AG04449 (cell line): ENCODE measurements at regions not wholly inside any gene's neighbourhood (a gene's known extent, or its start where the extent isn't known, plus 50 kb on each side); places are given as distances from the start of the nearest gene placed in this dataset.

Experiments
- CTCF ChIA-PET: fragments of 350-600 bp; formaldehyde crosslinking; extraction: SDS; loops from one replicate; lab custom pipeline; 2021; ENCODE audit warnings: antibody characterized with exemption; lab: Yijun Ruan, JAX
- POLR2A ChIA-PET: fragments of 400-600, 350-600 bp; formaldehyde crosslinking; extraction: SDS; loops from one replicate; lab custom pipeline; 2020; ENCODE audit warnings: antibody characterized with exemption, inconsistent platforms; lab: Yijun Ruan, JAX
- DNase-seq: peaks from one replicate; pipeline ENCODE4 v3.0.0-alpha.2; 2010; ENCODE audit warnings: low read depth, low spot score
- H3K4me3 ChIP-seq: 2 replicates; pipeline ENCODE4 v1.5.1; 2011; ENCODE audit warnings: low read depth, mild to moderate bottlenecking, control low read depth, low read length
- CTCF ChIP-seq: IDR thresholded peaks from one replicate; pipeline ENCODE4 v1.5.1; 2011; ENCODE audit warnings: mild to moderate bottlenecking, moderate library complexity, low read length, control low read depth, inconsistent platforms; ENCODE audit not compliant: insufficient read depth; ENCODE audit errors: missing control alignments

- POLR2A ChIA-PET, result no interaction called here
- CTCF ChIA-PET, result interaction anchor here (1.0 kb wide), 1 partner anchor 593 kb away, joined by 3 read pairs; no protein-coding TSS in a partner anchor
- no peak for TF ChIP-seq CTCF
- DNase-seq, result no peak
- no peak overlapping the region for H3K4me3 ChIP-seq
Measured at GRCh38 chr4:85154591-85154990, 188.1 kb upstream of the WDFY3 start.

GRCh38 chr4:85165808-85166207 lies 199.3 kb upstream of the WDFY3 start:
- POLR2A ChIA-PET, result no interaction called here
- no peak overlapping the region for H3K4me3 ChIP-seq
- TF ChIP-seq CTCF, result no peak
- no peak for DNase-seq
- CTCF ChIA-PET, result interaction anchor here (0.7 kb wide), 1 partner anchor 18 kb away, joined by 5 read pairs; no protein-coding TSS in a partner anchor

- POLR2A ChIA-PET, result no interaction called here
- TF ChIP-seq CTCF, result no peak
- H3K4me3 ChIP-seq, result no peak overlapping the region
- CTCF ChIA-PET, result no interaction called here
- no peak for DNase-seq
Measured at GRCh38 chr4:85166318-85166717, 199.8 kb upstream of the WDFY3 start.

GRCh38 chr4:85168234-85168834 lies 201.8 kb upstream of the WDFY3 start:
- POLR2A ChIA-PET, result no interaction called here
- CTCF ChIA-PET, result interaction anchor here (1.1 kb wide), 1 partner anchor 20 kb away, joined by 4 read pairs; no protein-coding TSS in a partner anchor

GRCh38 chr4:85170241-85170640 lies 203.8 kb upstream of the WDFY3 start:
- POLR2A ChIA-PET, result no interaction called here
- no peak for DNase-seq
- CTCF ChIA-PET, result no interaction called here
- no peak overlapping the region for H3K4me3 ChIP-seq
- no peak for TF ChIP-seq CTCF

More at GRCh38 chr4:85168234-85168834, 201.8 kb upstream of the WDFY3 start:
- TF ChIP-seq CTCF, result no peak
- no peak overlapping the region for H3K4me3 ChIP-seq
- no peak for DNase-seq

- no peak for DNase-seq
- H3K4me3 ChIP-seq, result no peak overlapping the region
- ChIA-PET POLR2A (no interaction called here), CTCF (no interaction called here)
- TF ChIP-seq CTCF, result no peak
Measured at GRCh38 chr4:85175190-85175589, 208.7 kb upstream of the WDFY3 start.
